Fibroblast of pulmonary artery (primary cell): ENCODE measurements at regions not wholly inside any gene's neighbourhood (a gene's known extent, or its start where the extent isn't known, plus 50 kb on each side); places are given as distances from the start of the nearest gene placed in this dataset.

Source experiments
- DNase-seq: peaks from one replicate; pipeline ENCODE4 v3.0.0-alpha.2; 2010; ENCODE audit warnings: low read depth
- H3K4me3 ChIP-seq: replicated peaks from 2 replicates; pipeline ENCODE4 v1.5.1; 2011; ENCODE audit warnings: low read depth, mild to moderate bottlenecking, control low read depth, low read length, moderate library complexity
- CTCF ChIP-seq: IDR thresholded peaks from 2 replicates; pipeline ENCODE4 v1.5.1; 2011; ENCODE audit warnings: mild to moderate bottlenecking, control low read depth, low read length, inconsistent platforms; ENCODE audit errors: missing control alignments

DNA sequence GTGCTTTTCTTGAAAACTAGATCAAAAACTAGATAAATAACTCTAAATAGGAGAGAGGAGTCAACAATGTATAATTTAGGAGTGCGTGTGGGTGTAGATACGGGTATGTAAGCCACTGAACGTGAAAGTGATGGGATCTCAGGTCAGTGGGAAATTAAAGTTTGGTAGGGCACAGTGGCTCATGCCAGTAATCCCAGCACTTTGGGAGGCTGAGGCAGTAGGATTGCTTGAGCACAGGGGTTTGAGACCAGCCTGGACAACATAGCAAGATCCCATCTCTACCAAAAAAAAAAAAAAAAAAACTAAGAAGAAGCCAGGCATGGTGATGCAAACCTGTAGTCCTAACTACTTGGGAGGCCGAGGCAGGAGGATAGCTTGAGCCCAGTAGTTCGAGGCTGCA is 247.1 kb downstream of the ANAPC1 start:
- DNase-seq = no peak
- H3K4me3 ChIP-seq = no peak overlapping the region
- no peak for TF ChIP-seq CTCF

- H3K4me3 ChIP-seq = no peak overlapping the region
- no peak for DNase-seq
- TF ChIP-seq CTCF = no peak
These were observed 245.6 kb downstream of the ANAPC1 start for GRCh38 chr2:111638274-111638877.

GRCh38 chr2:111640480-111640879 is 243.5 kb downstream of the ANAPC1 start:
- DNase-seq = no peak
- no peak overlapping the region for H3K4me3 ChIP-seq
- TF ChIP-seq CTCF = no peak

- no peak for TF ChIP-seq CTCF
- no peak for DNase-seq
- H3K4me3 ChIP-seq = no peak overlapping the region
These were observed 241.2 kb downstream of the ANAPC1 start for GRCh38 chr2:111642586-111643327.

- DNase-seq = no peak
These were observed 240.2 kb downstream of the ANAPC1 start for GRCh38 chr2:111643759-111644158.

GRCh38 chr2:111647359-111647758 is 236.6 kb downstream of the ANAPC1 start:
- no peak for TF ChIP-seq CTCF
- H3K4me3 ChIP-seq = no peak overlapping the region
- DNase-seq = no peak

More at GRCh38 chr2:111643759-111644158, 240.2 kb downstream of the ANAPC1 start:
- no peak overlapping the region for H3K4me3 ChIP-seq
- TF ChIP-seq CTCF = no peak

- DNase-seq = no peak
- no peak for TF ChIP-seq CTCF
These were observed 232.0 kb downstream of the ANAPC1 start for GRCh38 chr2:111652038-111652437.

More at GRCh38 chr2:111652038-111652437, 232.0 kb downstream of the ANAPC1 start:
- H3K4me3 ChIP-seq = no peak overlapping the region
